Prostate gland (tissue), 2 donors: ENCODE measurements at regions not wholly inside any gene's neighbourhood (a gene's known extent, or its start where the extent isn't known, plus 50 kb on each side); places are given as distances from the start of the nearest gene placed in this dataset.

Experiments
- POLR2A ChIP-seq: fragments of 450-650 bp; IDR thresholded peaks from one replicate; pipeline ENCODE4 v1.6.1; 2016; ENCODE audit warnings: antibody characterized with exemption, mild to moderate bottlenecking
- POLR2AphosphoS5 ChIP-seq: sonication (generic); formaldehyde crosslinking; IDR thresholded peaks from one replicate; pipeline ENCODE4 v1.6.1; 2017; ENCODE audit warnings: antibody characterized with exemption
- TF ChIP-seq, protein P1 (sequence below), 4 experiments: fragments of 200-600 bp in 2 of 4; fragments of 450-650 bp in 2 of 4; sonication (generic) in 2 of 4; IDR thresholded peaks; 1 replicate in 3 of 4; 2 replicates in 1 of 4; pipeline ENCODE4 v1.5.1; 2016 to 2019; ENCODE audit warnings: antibody characterized with exemption in 4 of 4, mild to moderate bottlenecking in 2 of 4, moderate library complexity in 2 of 4

DNA sequence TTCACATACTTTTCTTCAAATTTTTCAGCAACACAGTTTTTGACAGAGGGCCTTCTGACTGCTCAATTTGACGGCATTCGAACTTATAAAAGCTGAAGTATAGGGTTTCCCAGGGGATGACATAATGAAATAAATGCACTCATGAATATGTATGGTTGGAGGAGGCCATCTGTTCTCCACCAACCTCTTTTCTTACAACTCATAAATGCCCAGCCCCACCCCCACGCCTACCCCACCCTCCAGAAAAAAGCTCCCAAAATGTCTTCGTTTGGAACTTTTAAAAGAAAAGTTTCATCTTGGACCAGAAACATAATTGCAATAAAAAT lies 211.6 kb upstream of the LRRN1 start:
- TF ChIP-seq, protein P1, sequence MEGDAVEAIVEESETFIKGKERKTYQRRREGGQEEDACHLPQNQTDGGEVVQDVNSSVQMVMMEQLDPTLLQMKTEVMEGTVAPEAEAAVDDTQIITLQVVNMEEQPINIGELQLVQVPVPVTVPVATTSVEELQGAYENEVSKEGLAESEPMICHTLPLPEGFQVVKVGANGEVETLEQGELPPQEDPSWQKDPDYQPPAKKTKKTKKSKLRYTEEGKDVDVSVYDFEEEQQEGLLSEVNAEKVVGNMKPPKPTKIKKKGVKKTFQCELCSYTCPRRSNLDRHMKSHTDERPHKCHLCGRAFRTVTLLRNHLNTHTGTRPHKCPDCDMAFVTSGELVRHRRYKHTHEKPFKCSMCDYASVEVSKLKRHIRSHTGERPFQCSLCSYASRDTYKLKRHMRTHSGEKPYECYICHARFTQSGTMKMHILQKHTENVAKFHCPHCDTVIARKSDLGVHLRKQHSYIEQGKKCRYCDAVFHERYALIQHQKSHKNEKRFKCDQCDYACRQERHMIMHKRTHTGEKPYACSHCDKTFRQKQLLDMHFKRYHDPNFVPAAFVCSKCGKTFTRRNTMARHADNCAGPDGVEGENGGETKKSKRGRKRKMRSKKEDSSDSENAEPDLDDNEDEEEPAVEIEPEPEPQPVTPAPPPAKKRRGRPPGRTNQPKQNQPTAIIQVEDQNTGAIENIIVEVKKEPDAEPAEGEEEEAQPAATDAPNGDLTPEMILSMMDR (IDR thresholded peaks at IDR 0.05), result no peak
- no peak for TF ChIP-seq POLR2A
- TF ChIP-seq POLR2AphosphoS5, result no peak
